Prostate gland (tissue), 2 donors: ENCODE measurements at regions not wholly inside any gene's neighbourhood (a gene's known extent, or its start where the extent isn't known, plus 50 kb on each side); places are given as distances from the start of the nearest gene placed in this dataset.

Source experiments
- DNase-seq: peaks from one replicate; pipeline ENCODE4 v3.0.0-alpha.2; 2019; ENCODE audit warnings: low spot score
- H3K27ac ChIP-seq, 2 donors: fragments of 200-600 bp; sonication (generic); 2 replicates each; pipeline ENCODE4 v1.5.1; 2017 to 2019
- H3K27me3 ChIP-seq: fragments of 200-600 bp; sonication (generic); replicated peaks from 2 replicates; pipeline ENCODE4 v1.5.1; 2019; ENCODE audit not compliant: insufficient read depth
- H3K36me3 ChIP-seq, 2 donors: fragments of 200-600 bp; sonication (generic); 1 replicate in 1 of 2; 2 replicates in 1 of 2; pipeline versions ENCODE4 v1.5.1 to v1.8.1; 2017 to 2019
- H3K4me1 ChIP-seq: fragments of 200-600 bp; sonication (generic); replicated peaks from 2 replicates; pipeline ENCODE4 v1.5.1; 2019
- H3K4me3 ChIP-seq, 2 donors: fragments of 200-600 bp; sonication (generic); 2 replicates each; pipeline ENCODE4 v1.5.1; 2017 to 2019
- H3K9me3 ChIP-seq: fragments of 200-600 bp; sonication (generic); 2 replicates; pipeline ENCODE4 v1.5.1; 2017
- POLR2A ChIP-seq: fragments of 450-650 bp; IDR thresholded peaks from one replicate; pipeline ENCODE4 v1.6.1; 2016; ENCODE audit warnings: antibody characterized with exemption, mild to moderate bottlenecking
- POLR2AphosphoS5 ChIP-seq: sonication (generic); formaldehyde crosslinking; IDR thresholded peaks from one replicate; pipeline ENCODE4 v1.6.1; 2017; ENCODE audit warnings: antibody characterized with exemption
- WGBS: methylation state at CpG from one replicate; pipeline ENCODE4 v1.1.5; 2018; 5-methylcytosine and 5-hydroxymethylcytosine counted together
- intact Hi-C: fragments of 100-400 bp; cut with DNase I; formaldehyde crosslinking; loops from one replicate; pipeline ENCODE4 v1.14.2; 2022
- TF ChIP-seq, protein P1 (sequence below), 4 experiments: fragments of 200-600 bp in 2 of 4; fragments of 450-650 bp in 2 of 4; sonication (generic) in 2 of 4; IDR thresholded peaks; 1 replicate in 3 of 4; 2 replicates in 1 of 4; pipeline ENCODE4 v1.5.1; 2016 to 2019; ENCODE audit warnings: antibody characterized with exemption in 4 of 4, mild to moderate bottlenecking in 2 of 4, moderate library complexity in 2 of 4

DNA sequence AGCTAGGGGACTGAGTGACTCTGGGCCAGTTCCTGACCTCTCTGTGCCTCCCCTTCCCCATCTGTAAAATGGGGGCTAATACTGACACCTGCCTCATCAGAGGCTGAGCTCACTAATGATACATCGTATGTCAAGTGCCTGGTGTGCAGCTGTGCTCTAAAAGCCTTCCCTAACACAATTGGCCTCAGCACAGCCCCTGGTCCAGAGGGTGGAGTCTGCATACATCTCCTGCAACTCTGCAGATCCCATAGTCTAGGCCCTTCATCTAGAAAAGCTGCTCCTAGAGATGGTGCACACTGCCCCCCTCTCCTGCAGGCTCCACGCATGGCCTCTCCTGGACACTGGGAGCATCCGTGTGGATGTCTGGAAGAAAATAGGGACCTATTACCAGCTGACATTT lies 255.0 kb downstream of the RPS24 start:
- intact Hi-C loops, result no loop called here
- Histone ChIP-seq H3K4me1 (no peaks in the 10 kb centered on the region), H3K27me3 (no peaks in the 10 kb centered on the region), H3K9me3 (no peaks in the 10 kb centered on the region), H3K4me3 (no peak overlapping the region), H3K27ac (no peak overlapping the region), H3K36me3 (no peaks in the 10 kb centered on the region)
- TF ChIP-seq POLR2AphosphoS5 (no peak), POLR2A (no peak)
- WGBS, result 92% methylated on average over 3 of the region's 3 CpGs
- DNase-seq, result no peak

DNA sequence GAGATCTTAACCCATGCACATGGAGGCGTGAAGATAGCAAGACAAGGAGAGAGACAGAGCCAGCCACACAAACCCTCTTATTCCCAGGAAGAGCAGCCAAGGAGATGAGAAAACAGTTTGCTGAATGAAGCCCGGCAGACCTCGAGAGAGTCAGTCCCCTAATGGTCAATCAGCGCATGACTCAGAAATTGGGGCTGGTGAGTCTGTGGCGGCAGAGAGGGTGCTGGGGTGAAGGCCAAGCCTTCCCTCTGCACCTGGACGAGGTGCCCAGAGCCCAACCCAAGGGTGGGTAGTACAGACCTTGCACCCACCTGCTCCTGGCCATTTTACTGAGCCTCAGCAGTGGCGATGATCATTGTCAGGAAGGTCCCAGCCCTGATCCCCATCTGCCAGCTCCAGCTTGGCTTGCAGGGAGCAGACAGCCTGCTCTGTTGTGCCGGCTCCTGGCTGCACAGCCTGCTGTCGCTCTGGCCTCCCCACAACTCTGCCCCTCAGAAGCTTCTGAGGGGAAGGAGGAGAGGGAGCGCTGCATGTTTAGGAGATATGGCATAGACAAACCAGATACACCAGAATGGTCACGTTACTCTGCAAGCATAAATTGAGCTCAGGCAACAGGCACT lies 256.6 kb downstream of the RPS24 start:
- TF ChIP-seq, protein P1, sequence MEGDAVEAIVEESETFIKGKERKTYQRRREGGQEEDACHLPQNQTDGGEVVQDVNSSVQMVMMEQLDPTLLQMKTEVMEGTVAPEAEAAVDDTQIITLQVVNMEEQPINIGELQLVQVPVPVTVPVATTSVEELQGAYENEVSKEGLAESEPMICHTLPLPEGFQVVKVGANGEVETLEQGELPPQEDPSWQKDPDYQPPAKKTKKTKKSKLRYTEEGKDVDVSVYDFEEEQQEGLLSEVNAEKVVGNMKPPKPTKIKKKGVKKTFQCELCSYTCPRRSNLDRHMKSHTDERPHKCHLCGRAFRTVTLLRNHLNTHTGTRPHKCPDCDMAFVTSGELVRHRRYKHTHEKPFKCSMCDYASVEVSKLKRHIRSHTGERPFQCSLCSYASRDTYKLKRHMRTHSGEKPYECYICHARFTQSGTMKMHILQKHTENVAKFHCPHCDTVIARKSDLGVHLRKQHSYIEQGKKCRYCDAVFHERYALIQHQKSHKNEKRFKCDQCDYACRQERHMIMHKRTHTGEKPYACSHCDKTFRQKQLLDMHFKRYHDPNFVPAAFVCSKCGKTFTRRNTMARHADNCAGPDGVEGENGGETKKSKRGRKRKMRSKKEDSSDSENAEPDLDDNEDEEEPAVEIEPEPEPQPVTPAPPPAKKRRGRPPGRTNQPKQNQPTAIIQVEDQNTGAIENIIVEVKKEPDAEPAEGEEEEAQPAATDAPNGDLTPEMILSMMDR (IDR thresholded peaks at IDR 0.05), result no peak
- H3K9me3 ChIP-seq, result no peaks in the 10 kb centered on the region
- no peak for DNase-seq
- no peaks in the 10 kb centered on the region for H3K4me1 ChIP-seq
- no peaks in the 10 kb centered on the region for H3K27me3 ChIP-seq
- intact Hi-C loops, result no loop called here
- 70% methylated on average over 11 of the region's 11 CpGs for WGBS
- no peaks in the 10 kb centered on the region for H3K36me3 ChIP-seq
- H3K4me3 ChIP-seq, result no peak overlapping the region
- H3K27ac ChIP-seq, result no peak overlapping the region

DNA sequence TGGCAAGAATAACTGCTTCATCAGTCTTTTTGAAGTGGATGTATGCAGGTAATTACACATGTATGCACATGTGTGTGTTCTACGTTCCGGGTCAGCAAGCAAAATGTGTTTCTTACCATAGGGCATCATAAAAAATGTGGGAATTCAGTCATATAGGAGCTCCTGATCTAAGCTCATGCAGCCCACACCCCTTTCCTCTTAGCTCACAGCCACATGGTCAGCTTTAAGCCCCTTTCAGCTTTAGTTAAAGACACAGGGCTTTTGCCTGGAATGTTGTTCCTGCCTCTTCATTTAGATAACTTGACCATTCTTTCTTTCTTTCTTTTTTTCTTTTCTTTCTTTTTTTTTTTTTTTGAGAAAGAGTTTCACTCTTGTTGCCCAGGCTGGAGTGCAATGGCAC lies 258.1 kb downstream of the RPS24 start:
- no peak for DNase-seq
- intact Hi-C loops, result no loop called here
- no peaks in the 10 kb centered on the region for H3K4me1 ChIP-seq
- TF ChIP-seq, protein P1 (IDR thresholded peaks at IDR 0.05), result no peak
- no peak for TF ChIP-seq POLR2A
- TF ChIP-seq POLR2AphosphoS5, result no peak
- no peaks in the 10 kb centered on the region for H3K36me3 ChIP-seq
- no peak overlapping the region for H3K4me3 ChIP-seq
- no peaks in the 10 kb centered on the region for H3K27me3 ChIP-seq
- WGBS, result 82% methylated on average over 2 of the region's 2 CpGs
- no peak overlapping the region for H3K27ac ChIP-seq
- no peaks in the 10 kb centered on the region for H3K9me3 ChIP-seq

DNA sequence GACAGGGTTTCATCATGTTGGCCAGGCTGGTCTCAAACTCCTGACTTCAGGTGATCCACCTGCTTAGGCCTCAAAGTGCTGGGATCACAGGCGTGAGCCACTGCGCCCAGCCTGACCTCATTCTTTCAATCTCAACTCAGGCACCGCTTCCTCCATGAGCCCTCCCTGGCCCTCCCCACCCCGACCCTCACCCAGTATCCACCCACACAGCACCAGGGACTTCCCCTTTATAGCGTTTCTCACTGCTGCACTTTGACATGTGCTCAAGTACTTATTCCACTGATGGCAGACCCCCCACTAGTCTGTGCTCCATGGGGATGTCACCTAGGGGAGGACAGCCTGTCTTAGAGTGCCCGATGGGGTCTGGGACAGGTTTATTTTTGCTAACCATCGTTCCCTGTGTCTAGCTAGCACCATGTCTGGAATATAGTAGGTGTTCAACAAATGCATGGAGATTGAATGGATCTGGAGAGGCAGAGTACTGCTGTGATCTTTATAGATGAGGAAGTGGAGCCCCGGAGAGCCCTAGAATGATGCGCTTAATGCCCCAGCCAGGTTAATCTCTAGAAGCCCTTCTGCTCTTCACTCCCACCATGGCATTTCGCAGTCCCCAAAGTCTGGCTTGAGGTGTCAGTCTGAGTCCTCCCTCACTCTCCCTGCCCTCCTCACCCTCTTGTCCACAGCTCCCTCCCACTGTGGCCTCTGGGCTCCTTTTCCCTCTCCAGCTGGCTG lies 258.8 kb downstream of the RPS24 start:
- Histone ChIP-seq H3K27me3 (no peaks in the 10 kb centered on the region), H3K4me1 (no peaks in the 10 kb centered on the region), H3K27ac (no peak overlapping the region), H3K36me3 (no peaks in the 10 kb centered on the region), H3K4me3 (no peak overlapping the region), H3K9me3 (no peaks in the 10 kb centered on the region)
- no peak for TF ChIP-seq POLR2AphosphoS5
- TF ChIP-seq POLR2A, result no peak
- TF ChIP-seq, protein P1 (IDR thresholded peaks at IDR 0.05), result no peak
- 87% methylated on average over 10 of the region's 10 CpGs for WGBS
- DNase-seq, result no peak
- intact Hi-C loops, result no loop called here

DNA sequence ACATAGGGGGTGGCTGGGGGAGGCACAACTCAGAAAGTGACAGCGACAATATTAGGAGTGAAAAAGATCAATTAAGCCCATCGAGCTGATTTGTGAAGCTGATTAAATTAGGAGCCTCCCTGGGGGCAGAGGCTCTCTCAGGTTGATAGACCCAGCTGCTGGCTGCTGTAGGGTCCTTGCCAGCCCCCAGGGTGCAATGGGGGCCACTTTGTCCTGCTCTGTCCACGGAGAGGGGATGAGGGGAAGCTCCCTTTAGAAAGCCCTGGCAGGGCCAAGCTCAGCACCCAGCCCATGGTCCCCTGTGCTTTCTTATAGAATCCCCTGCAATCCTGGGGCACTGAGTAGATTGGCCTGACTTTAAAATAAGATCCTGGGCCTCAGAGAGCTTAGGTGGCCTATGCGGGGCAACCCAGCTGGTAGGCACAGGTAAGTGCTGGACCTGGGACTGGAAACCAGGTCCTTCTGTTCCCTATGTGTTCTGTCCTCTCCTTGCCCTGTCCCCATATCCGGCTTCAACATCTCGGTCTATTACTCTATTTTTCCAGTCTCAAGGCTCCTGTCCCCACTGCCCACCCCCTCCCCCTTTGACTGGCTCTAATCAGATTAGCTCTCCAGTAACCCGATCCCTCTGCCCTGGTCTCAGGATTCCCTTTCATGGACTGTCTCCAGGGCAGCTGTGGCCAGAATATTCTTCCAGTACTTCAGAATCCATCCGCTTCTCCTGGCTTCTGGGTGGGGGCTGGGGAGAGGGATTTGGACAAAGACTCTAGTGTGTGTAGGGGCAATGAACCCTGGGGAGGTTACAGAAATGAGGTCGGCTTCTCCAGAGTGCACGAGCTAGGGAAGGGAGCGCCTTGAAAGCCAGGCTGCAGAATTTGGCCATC lies 259.6 kb downstream of the RPS24 start:
- H3K36me3 ChIP-seq, result no peaks in the 10 kb centered on the region
- no peaks in the 10 kb centered on the region for H3K9me3 ChIP-seq
- H3K27ac ChIP-seq, result no peak overlapping the region
- H3K4me3 ChIP-seq, result no peak overlapping the region
- intact Hi-C loops, result no loop called here
- H3K27me3 ChIP-seq, result no peaks in the 10 kb centered on the region
- DNase-seq, result no peak
- H3K4me1 ChIP-seq, result no peaks in the 10 kb centered on the region
- TF ChIP-seq POLR2AphosphoS5 (no peak), POLR2A (no peak)
- TF ChIP-seq, protein P1 (IDR thresholded peaks at IDR 0.05), result no peak
- 68% methylated on average over 11 of the region's 11 CpGs for WGBS
